Activated CD4-positive, alpha-beta T cell treated with anti-CD3 and anti-CD28 coated beads, Interleukin-2, amount 10 ng/mL, durations not matched to agents 7 days and 5 days (primary cell): ENCODE measurements at regions not wholly inside any gene's neighbourhood (a gene's known extent, or its start where the extent isn't known, plus 50 kb on each side); places are given as distances from the start of the nearest gene placed in this dataset.
"Not testable (repeated sequence)": the region's sequence is repeated elsewhere in the genome, so short reads cannot be mapped to it uniquely, and the experiment has no call there.

Experiments
- CTCF ChIA-PET: fragments of 350-600 bp; sonication (Branson Sonifier 250); formaldehyde crosslinking; loops from one replicate; lab custom pipeline; 2021; ENCODE audit warnings: antibody characterized with exemption; lab: Charles Lee
- POLR2A ChIA-PET: fragments of 350-600 bp; sonication (Branson Sonifier 250); formaldehyde crosslinking; loops from one replicate; lab custom pipeline; 2021; ENCODE audit warnings: antibody characterized with exemption; lab: Charles Lee
- DNase-seq: peaks from one replicate; pipeline ENCODE4 v3.0.0-alpha.2; 2020
- H3K27ac Mint-ChIP-seq: one replicate; pipeline ENCODE4 v1.8.0; 2021; ENCODE audit warnings: mild to moderate bottlenecking, moderate library complexity, mixed read lengths
- H3K27me3 Mint-ChIP-seq: one replicate; pipeline ENCODE4 v1.8.0; 2021; ENCODE audit warnings: mixed read lengths
- H3K36me3 Mint-ChIP-seq: one replicate; pipeline ENCODE4 v1.8.0; 2021; ENCODE audit warnings: low read depth, mixed read lengths
- H3K4me1 Mint-ChIP-seq: one replicate; pipeline ENCODE4 v1.8.0; 2021; ENCODE audit warnings: mixed read lengths
- H3K4me3 Mint-ChIP-seq: one replicate; pipeline ENCODE4 v1.8.0; 2021; ENCODE audit warnings: mild to moderate bottlenecking, moderate library complexity, mixed read lengths
- H3K9me3 Mint-ChIP-seq: one replicate; pipeline ENCODE4 v1.8.0; 2021; ENCODE audit warnings: mixed read lengths

DNA sequence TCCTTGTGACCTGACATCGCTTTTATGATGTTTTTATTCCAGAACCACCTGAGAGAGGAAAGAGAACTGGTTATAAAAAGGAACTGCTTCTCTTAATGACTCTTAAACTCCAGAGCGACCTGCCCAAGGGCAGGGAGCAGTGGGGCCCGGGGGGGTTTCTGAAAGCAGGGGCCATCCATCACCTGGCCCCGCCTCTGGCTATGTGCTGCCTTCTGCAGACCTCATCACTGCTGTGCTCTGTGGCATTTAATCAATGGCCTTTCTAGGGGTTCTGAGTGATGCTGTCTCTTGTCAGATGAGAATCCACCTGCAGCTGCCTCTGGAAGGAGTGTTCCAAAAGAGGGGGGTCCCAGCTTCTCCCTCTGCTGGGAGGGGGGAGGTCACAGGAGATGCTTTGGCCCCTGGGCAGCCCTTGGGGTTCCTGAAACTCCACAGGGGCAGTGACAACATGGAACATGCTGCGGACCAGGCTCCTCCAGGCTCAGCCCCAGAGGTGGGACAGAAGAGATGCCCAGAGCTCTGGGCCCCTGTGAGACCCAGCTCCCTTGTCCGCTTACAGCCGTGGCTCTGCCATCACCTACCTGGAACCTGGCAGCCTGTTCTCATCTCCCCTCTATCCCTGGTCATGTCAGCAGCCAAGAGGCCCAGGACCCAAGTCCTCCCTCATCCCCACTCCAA lies 177.1 kb upstream of the SULF2 start:
- Mint-ChIP-seq H3K4me1 (no peaks in the 10 kb centered on the region), H3K4me3 (no peak overlapping the region), H3K36me3 (no peaks in the 10 kb centered on the region), H3K27me3 (no peaks in the 10 kb centered on the region), H3K9me3 (no peaks in the 10 kb centered on the region), H3K27ac (no peak overlapping the region)
- ChIA-PET POLR2A (no interaction called here), CTCF (no interaction called here)
- no peak for DNase-seq

DNA sequence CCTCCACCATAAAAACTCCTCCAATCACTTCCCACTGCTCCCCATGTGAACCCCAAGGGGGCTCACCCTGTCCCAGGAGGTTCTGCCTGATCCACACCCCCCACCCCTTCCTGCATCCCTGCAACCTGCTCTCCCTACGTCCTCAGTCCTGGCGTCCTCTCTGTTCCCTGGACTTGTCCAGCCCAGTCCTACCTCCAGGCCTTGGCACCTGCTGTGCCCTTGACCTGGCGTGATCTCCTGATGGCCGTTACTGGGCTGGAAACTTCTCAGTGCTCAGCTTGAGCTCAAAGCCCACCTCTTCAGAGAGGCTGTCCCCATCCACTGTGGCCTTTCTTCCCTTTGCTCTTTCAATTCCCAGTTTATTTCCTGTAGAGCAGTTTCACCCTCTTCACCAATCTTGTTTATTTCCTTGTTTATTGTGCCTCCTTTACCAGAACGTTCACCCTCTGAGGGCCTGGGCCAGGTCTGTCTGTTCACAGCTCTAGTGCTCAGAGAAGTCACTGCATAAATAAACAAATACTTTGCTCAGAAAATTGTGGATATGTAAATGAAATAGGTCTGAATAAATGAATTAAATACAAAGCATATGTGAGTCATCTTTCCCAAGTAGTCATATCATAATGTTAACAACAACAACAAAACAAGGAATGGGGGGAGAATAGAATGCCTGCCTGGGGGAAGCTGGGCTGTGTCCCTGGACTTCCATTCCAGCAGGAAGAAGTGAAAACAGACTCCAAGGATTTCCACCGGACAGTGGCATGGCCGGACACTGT lies 175.7 kb upstream of the SULF2 start:
- no peak overlapping the region for H3K27ac Mint-ChIP-seq
- no peaks in the 10 kb centered on the region for H3K9me3 Mint-ChIP-seq
- no peak for DNase-seq
- no peak overlapping the region for H3K4me3 Mint-ChIP-seq
- H3K36me3 Mint-ChIP-seq, result no peaks in the 10 kb centered on the region
- ChIA-PET CTCF (no interaction called here), POLR2A (no interaction called here)
- H3K4me1 Mint-ChIP-seq, result no peaks in the 10 kb centered on the region
- no peaks in the 10 kb centered on the region for H3K27me3 Mint-ChIP-seq

DNA sequence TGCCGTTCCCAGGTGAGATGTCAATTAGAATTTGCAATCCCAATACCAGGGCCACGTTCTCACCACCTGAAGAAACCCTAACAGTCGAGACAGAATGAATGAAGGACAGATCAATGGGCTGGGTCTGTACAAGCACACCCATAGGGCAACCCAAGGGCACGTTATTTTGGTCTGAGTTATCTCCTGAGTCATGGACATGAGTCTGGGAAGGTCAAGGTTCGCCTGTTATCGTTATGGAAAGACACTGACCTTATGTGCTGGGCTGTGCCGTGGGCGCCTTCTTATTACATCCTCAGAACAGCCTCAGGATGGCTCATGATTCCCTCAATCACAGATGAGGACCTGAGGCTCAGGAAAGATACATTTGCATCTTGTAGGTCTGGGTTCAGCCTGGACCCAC lies 175.0 kb upstream of the SULF2 start:
- no peak overlapping the region for H3K27ac Mint-ChIP-seq
- CTCF ChIA-PET, result interaction anchor here (0.7 kb wide), 1 partner anchor 9 kb away, joined by 3 read pairs; no protein-coding TSS in a partner anchor

DNA sequence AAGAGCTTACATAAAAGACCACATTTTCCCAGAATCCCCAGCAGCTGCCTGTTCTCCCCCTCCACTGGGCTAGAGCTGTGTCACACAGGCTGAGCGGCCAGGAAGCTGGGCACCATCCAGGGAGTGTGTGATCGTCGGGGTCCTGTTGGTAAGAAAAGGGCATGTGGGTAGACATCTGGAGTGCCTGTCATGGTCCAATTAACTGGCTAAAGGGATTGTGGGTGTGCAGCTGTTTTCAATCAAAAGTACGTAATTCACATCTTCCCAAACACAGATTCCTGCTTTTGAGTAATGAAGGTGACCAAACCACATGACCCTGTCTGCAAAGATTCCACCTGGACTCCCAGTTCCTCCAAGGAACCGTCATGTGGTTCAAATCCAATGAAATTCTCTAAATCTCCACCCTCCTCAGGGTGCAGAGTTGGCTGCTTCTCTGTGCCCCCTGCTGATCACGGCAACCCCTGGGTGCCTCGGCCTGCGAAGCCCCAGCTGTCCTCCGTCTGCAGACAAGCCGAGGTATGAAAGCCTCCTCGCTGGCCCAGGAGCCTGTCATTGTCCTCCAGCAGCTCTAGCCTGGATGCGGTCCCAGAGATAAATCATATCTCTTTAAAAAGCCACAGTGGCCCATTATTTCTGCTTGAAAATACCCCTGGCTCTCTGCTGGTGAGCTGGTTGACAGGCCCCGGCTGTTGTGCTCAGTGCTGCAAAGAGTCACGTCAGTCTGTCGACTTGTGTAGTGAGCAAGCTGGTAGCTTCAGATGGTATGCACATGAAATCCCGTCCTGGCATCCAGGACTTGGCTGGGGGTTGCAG lies 172.9 kb upstream of the SULF2 start:
- POLR2A ChIA-PET, H3K9me3 Mint-ChIP-seq, H3K4me3 Mint-ChIP-seq, CTCF ChIA-PET, H3K4me1 Mint-ChIP-seq, H3K36me3 Mint-ChIP-seq, H3K27ac Mint-ChIP-seq, H3K27me3 Mint-ChIP-seq, DNase-seq: not testable (repeated sequence)

More for the DNA sequence above, 175.0 kb upstream of the SULF2 start:
- DNase-seq, result no peak
- Mint-ChIP-seq H3K4me1 (no peaks in the 10 kb centered on the region), H3K4me3 (no peak overlapping the region), H3K9me3 (no peaks in the 10 kb centered on the region), H3K36me3 (no peaks in the 10 kb centered on the region), H3K27me3 (no peaks in the 10 kb centered on the region)
- POLR2A ChIA-PET, result no interaction called here

DNA sequence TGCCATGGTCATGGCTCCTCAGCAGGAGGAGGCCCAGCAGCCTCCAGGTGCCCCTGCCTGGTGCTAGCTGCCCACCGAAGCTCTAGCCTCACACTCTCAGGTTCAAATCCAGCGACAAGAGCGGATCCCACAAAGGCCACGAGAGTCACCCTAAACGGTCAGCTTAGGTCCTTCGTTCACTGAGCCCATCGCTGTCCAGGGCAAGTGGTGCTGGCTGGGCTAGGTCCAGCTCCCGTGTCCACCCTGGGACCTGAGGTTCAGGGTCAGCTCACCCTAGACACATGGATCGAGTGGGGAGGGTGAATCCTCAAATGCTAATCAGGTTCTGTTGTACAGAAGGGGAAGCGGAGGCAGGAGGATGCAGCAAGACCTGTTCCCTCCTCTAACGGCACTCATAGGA lies 171.9 kb upstream of the SULF2 start:
- Mint-ChIP-seq H3K4me3 (no peak overlapping the region), H3K9me3 (no peaks in the 10 kb centered on the region), H3K36me3 (no peaks in the 10 kb centered on the region), H3K27ac (no peak overlapping the region), H3K4me1 (no peaks in the 10 kb centered on the region), H3K27me3 (no peaks in the 10 kb centered on the region)
- ChIA-PET POLR2A (no interaction called here), CTCF (no interaction called here)
- no peak for DNase-seq

DNA sequence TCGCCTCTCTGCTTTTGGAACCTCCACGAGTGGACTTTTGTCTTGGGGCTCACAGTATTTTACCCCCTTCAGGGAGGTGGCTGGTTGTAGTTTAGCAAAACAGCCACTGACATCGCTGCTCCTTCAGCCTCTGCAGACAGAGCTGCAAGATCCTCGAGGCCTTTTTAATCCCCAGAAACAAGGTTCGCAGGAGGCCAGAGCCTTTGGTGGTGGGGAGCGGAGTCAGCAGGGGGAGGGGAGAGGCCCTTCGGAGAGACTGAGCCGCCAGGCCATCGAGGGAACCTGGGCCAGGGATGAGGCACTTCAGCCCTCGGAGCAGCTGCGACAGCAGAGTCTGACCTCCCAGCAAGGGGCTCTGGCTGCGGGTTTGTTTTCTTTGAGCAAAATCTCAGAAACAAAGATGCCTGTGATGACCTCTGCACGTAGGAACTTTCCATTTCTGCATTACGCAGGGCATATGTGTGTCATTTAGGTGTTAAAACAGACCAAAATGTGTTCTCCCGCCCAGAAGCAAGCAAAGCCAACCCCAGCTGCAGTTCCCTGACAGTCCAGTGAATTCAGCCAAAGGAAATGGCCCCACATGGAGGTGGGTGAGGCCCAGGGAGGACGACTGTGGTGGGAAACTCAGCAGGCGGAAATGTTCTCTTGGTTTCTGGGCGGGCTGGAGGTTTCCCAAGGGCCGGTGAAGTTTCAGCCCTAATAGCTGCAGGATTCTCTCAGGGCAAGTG lies 171.2 kb upstream of the SULF2 start:
- POLR2A ChIA-PET, result no interaction called here
- Mint-ChIP-seq H3K4me3 (no peak overlapping the region), H3K36me3 (no peaks in the 10 kb centered on the region), H3K9me3 (no peaks in the 10 kb centered on the region), H3K27ac (no peak overlapping the region), H3K4me1 (no peaks in the 10 kb centered on the region), H3K27me3 (no peaks in the 10 kb centered on the region)
- DNase-seq, result no peak
- CTCF ChIA-PET, result no interaction called here

DNA sequence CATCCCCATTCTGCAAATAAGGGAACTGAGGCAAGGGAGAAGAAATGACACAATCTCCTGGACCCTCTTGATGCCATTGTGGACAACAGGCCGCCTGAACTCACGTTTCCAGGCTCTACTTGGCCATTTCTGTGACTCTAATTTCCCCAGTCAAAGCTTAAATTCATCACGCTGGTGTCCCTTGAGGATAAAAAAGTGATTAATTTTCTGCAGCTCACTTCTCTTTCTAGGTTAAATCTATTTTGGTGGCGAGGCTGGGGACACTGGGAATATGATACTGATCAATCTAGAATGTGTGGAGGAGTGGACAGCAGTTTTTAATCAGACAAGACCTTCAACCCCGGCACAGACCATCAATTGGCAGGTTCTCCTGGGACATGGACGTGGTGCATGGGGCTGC lies 168.2 kb upstream of the SULF2 start:
- DNase-seq, result no peak
- ChIA-PET CTCF (no interaction called here), POLR2A (no interaction called here)
- Mint-ChIP-seq H3K27me3 (no peaks in the 10 kb centered on the region), H3K4me1 (no peaks in the 10 kb centered on the region), H3K36me3 (no peaks in the 10 kb centered on the region), H3K27ac (no peak overlapping the region), H3K4me3 (no peak overlapping the region), H3K9me3 (no peaks in the 10 kb centered on the region)

DNA sequence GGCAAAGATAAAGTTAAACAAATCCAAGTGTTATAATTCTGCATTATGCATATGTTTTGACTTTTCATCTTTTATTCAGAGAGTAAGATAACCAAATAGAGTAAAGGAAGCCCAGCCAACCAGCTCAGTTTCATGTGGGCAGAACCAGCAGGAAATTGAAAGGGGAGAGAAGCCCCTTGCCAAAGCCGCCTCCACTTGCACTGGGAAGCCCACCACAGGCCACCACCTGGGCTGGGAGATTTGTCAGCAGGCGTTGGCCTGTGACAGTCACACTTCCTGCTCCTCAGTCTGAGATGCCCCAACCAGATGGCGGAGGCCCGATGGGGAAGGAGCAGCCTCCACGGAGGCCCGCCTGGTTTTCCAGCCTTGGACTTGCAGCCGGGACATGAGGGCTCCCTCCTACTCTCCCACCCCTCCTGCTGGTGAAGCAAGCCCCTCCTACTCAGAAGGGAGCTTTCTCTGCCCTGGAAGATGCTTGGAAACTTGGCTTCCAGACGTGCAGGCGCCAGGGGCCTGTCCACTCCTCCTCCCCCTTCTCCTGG lies 166.8 kb upstream of the SULF2 start:
- Mint-ChIP-seq H3K9me3 (no peaks in the 10 kb centered on the region), H3K4me1 (no peaks in the 10 kb centered on the region), H3K36me3 (no peaks in the 10 kb centered on the region), H3K4me3 (no peak overlapping the region), H3K27ac (no peak overlapping the region), H3K27me3 (no peaks in the 10 kb centered on the region)
- CTCF ChIA-PET, result no interaction called here
- POLR2A ChIA-PET, result no interaction called here
- DNase-seq, result no peak

DNA sequence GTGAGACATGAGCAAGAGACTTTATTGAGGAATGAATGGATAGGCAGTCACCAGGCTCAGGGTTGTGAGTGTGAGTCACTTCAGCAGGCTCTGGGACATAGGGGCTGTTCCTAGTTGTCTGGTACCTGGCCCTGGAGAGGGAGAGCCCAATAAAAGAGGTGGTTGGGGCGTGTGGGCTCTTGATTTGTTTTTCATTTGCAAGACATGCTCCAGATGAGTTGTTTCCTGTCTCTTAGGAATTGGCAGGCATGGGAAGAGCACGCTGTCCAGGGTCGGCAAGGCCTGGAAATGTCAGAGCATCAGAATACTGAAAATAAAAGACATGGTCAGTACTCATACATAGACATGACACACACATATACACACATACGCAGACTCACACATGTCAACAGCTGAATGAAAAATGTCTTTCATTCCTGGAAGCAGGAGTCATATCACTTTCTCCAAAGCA lies 166.3 kb upstream of the SULF2 start:
- Mint-ChIP-seq H3K27ac (no peak overlapping the region), H3K4me3 (no peak overlapping the region), H3K9me3 (no peaks in the 10 kb centered on the region), H3K4me1 (no peaks in the 10 kb centered on the region), H3K36me3 (no peaks in the 10 kb centered on the region), H3K27me3 (peaks cover 2% of the 10 kb centered on the region)
- no peak for DNase-seq
- POLR2A ChIA-PET, result no interaction called here
- CTCF ChIA-PET, result no interaction called here

DNA sequence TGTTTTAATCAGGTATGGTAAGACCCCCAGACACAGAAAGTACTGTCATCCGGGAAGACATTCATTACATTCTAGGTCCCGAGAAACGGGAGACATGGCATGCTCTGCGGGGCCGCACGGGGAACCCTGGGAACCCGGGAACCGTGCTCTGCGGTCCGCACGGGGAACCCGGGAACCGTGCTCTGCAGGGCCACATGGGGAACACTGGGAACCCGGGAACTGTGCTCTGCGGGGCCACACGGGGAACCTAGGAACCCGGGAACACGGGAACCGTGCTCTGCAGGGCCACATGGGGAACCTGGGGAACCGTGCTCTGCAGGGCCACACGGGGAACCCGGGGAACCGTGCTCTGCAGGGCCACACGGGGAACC lies 165.6 kb upstream of the SULF2 start:
- Mint-ChIP-seq H3K27me3 (peaks cover 4% of the 10 kb centered on the region), H3K4me3 (no peak overlapping the region), H3K9me3 (no peaks in the 10 kb centered on the region), H3K27ac (no peak overlapping the region), H3K36me3 (no peaks in the 10 kb centered on the region), H3K4me1 (no peaks in the 10 kb centered on the region)
- POLR2A ChIA-PET, result no interaction called here
- DNase-seq, result no peak
- CTCF ChIA-PET, result no interaction called here

DNA sequence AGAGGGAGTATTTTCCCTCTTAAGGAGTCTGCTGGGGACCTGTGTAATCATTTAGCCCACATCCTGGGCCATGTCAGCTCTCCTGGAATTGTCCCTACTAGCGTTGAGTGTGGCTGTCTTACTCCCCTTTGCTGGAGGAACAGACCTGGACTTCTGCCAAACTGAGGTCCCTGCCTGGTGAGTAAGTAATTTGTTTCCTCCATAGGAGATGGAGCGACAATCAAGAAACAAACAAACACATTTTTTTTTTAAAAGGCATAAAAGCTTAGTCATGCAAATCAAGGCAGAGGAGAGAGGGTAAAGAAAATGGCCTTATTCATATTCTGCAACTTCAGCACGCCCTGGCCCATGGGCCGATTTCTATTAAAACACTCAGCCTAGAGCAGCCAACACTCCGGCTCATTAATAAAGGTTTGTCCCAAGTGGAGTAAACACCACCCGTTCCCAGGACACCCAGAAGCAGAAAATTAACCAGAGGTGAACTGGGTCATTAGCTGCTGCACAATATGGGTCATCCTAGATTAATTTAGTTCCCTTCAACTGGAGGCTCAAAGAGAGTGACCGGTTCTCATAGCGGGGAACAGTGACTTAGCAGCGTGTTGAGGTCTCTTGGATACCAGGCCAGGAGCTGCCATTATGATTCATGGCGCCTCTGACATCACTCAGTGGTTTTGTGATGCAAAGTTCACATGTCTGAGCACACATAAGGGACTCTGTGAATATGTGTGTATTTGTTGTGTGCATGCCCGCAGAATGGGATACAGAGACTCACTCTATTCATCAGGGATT lies 165.0 kb upstream of the SULF2 start:
- Mint-ChIP-seq H3K27ac (no peak overlapping the region), H3K4me1 (no peaks in the 10 kb centered on the region), H3K27me3 (peaks cover 7% of the 10 kb centered on the region), H3K4me3 (no peak overlapping the region), H3K36me3 (no peaks in the 10 kb centered on the region), H3K9me3 (no peaks in the 10 kb centered on the region)
- ChIA-PET CTCF (no interaction called here), POLR2A (no interaction called here)
- no peak for DNase-seq

DNA sequence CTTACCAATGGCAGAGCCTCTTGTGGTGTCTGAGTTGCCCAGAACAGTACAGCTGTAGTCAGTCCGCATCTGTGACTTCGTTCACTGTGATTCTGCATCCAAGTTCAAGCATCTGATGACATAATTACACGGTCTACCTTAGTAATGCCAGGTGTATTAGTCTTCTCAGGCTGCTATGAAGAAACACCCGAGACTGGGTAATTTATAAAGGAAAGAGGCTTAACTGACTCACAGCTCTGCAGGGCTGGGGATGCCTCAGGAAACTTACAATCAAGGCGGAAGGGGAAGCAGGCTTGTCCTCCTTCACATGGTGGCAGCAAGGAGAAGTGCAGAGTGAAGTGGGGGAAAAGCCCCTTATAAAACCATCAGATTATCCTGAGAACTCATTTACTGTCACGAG lies 163.9 kb upstream of the SULF2 start:
- DNase-seq, result no peak
- no peaks in the 10 kb centered on the region for H3K36me3 Mint-ChIP-seq
- ChIA-PET POLR2A (no interaction called here), CTCF (no interaction called here)
- H3K4me1 Mint-ChIP-seq, result no peaks in the 10 kb centered on the region
- H3K4me3 Mint-ChIP-seq, result no peak overlapping the region
- H3K27me3 Mint-ChIP-seq, result peaks cover 7% of the 10 kb centered on the region
- H3K27ac Mint-ChIP-seq, result no peak overlapping the region
- no peaks in the 10 kb centered on the region for H3K9me3 Mint-ChIP-seq
